ENCODE measurements at regions not wholly inside any gene's neighbourhood (a gene's known extent, or its start where the extent isn't known, plus 50 kb on each side); places are given as distances from the start of the nearest gene placed in this dataset.

GRCh38 chr16:49011901-49012300 is 269.7 kb downstream of the CBLN1 start:
- TF ChIP-seq CTCF (IDR thresholded peaks at IDR 0.05; ENCODE audit: low read depth, low read length, missing input control) (no peak), EGR1 (IDR thresholded peaks at IDR 0.05; ENCODE audit: low read depth in 2 of 2) (no peak)
- TF ChIP-seq, protein P1, sequence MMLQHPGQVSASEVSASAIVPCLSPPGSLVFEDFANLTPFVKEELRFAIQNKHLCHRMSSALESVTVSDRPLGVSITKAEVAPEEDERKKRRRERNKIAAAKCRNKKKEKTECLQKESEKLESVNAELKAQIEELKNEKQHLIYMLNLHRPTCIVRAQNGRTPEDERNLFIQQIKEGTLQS (IDR thresholded peaks at IDR 0.05) = no peak
- TF ChIP-seq, protein P2, sequence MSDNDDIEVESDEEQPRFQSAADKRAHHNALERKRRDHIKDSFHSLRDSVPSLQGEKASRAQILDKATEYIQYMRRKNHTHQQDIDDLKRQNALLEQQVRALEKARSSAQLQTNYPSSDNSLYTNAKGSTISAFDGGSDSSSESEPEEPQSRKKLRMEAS (IDR thresholded peaks at IDR 0.05) = no peak
